Stimulated activated CD4-positive, alpha-beta T cell treated with anti-CD3 and anti-CD28 coated beads, Interleukin-1b, Interleukin-23, amount 100 ng/mL, for 1 hour (primary cell): ENCODE measurements at regions not wholly inside any gene's neighbourhood (a gene's known extent, or its start where the extent isn't known, plus 50 kb on each side); places are given as distances from the start of the nearest gene placed in this dataset.
"Not testable (repeated sequence)": the region's sequence is repeated elsewhere in the genome, so short reads cannot be mapped to it uniquely, and the experiment has no call there.

Source experiments
- DNase-seq, 2 donors: peaks; one replicate each; pipeline ENCODE4 v3.0.0-alpha.2; 2020; ENCODE audit warnings: low read depth in 2 of 2

DNA sequence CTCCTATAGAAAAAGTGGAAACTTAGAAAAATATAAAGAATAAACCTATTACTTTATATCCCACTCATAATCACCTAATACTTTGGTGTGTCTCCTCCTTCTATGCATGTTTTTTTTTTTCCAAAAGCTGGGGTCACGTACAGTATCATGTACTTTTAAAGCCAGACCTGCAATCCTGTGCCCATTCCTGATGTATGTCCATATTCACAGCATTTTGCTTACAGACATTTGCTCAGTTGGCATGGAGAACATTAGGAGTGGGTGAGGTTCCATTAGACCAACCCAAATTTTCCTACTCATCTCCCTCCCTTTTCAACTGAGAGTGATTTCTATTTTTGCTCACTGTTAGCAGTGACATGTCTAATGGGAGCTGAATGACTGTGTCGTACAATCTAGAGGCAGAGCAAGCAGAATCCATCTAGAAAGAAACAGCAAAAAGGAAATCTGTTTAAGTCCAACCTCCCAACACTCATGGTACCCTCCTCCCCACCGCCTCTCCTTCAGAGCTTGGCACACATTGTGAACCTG lies 195.6 kb upstream of the KLF3 start:
- no peak for DNase-seq

DNA sequence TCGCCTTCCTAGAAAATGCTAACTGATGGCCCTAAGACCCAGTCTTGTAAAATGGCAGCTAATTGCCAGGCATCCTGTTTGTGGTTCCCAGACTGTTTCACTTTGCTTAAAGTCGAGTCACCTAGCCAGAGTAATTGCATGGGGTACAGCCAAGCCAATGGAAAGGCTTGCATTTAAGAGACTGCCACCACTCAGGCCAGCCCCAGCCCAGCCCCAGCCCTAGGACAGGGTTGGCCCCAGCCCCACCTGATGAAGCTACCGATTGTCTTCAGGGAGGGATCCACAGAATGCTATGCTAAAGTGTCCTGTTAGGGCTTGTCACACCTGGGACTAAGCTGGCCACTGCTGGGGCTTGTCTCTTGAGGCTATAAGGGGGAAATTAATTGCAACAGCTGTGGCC lies 194.6 kb upstream of the KLF3 start:
- no peak for DNase-seq

DNA sequence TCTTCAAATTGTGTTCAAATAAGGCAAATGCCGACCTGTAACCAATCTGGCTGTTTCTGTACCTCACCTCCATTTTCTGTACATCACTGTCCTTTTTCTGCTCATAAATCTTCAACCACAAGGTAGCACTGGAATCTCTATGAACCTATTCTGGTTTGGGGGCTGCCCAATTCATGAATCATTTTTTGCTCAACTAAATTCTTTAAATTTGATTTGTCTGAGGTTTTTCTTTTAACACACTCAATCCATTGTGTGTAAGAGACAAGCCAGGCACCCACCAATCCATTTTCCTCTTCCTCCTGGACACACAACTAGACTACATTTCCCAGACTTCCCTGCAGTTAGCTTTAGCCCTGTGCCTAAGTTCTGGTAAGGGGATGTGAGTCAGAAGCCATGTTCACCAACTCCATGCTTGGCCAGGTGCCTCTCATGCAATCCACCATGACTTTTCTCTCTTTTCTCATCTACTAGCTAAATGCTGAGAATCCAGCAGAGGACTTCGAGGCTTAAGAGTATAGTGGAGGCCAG lies 193.2 kb upstream of the KLF3 start:
- no peak for DNase-seq

DNA sequence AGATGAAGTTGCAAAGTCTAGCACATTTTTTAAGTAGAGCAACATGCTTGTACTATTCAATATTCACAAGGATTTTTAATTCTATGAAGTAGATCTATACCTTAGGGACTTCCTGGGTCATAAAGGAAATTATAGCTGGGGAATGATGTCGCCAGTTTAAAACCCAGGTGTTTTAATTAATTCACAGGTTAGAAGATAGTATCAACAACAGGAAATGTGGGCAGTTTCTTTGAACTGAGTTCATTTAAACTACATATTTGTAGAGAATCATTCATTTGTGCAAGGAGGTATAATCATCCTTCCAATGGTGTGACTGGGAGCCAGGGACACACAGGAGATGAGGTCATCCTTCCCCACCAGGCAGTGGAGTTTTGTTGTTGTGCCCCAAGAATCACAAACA lies 181.3 kb upstream of the KLF3 start:
- no peak for DNase-seq

DNA sequence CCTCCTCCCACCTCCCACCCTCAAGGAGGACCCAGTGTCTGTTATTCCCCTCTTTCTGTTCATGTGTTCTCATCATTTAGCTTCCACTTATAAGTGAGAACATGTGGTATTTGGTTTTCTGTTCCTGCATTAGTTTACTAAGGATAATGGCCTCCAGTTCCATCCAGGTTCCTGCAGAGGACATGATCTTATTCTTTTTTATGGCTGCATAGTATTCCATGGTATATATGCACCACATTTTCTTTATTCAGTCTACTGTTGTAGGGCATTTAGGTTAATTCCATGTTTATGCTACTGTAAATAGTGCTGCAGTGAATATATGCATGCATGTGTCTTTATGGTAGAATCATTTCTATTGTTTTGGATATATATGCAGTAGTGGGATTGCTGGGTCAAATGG lies 180.4 kb upstream of the KLF3 start:
- not testable (repeated sequence) for DNase-seq

DNA sequence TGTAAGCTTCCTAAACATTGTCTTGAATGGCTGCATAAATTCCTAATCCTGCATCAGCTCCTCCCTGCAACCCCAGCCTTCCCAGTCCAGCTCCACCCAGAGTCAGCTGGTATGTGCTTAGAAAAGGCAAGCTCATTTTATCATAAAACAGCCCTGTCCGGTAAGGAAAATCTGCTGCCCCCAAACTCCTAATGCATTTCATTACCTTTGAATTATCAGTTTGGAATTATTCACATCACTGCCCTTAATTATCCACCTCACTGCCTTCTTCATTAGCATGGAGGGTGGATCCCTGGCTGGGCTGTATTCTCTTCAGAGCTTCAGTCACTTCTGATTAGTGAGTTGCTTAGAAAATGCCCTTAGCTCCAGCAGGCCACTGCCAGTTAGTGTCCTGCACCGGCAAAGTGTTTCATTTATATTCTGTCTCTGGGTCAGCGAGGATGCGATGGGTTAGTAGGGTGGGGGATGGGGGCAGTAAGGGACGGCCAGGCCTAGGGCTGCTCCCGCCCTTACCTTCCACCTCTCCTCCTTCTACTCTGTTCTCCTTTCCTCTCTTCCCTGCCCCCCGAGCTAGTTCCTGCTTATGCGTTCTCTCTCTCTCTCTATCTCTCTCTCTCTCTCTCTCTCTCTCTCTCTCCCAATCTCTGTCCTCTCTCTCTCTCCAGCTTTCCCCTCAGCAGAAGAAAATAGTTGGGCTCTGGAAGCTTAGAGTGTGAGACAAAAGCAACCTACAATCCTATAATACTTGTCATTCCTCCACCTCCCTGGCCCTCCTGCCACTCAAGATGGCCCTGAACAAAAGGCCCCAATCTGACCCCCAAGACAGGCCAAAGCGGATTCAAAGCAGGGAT lies 174.8 kb upstream of the KLF3 start:
- DNase-seq, result no peak

DNA sequence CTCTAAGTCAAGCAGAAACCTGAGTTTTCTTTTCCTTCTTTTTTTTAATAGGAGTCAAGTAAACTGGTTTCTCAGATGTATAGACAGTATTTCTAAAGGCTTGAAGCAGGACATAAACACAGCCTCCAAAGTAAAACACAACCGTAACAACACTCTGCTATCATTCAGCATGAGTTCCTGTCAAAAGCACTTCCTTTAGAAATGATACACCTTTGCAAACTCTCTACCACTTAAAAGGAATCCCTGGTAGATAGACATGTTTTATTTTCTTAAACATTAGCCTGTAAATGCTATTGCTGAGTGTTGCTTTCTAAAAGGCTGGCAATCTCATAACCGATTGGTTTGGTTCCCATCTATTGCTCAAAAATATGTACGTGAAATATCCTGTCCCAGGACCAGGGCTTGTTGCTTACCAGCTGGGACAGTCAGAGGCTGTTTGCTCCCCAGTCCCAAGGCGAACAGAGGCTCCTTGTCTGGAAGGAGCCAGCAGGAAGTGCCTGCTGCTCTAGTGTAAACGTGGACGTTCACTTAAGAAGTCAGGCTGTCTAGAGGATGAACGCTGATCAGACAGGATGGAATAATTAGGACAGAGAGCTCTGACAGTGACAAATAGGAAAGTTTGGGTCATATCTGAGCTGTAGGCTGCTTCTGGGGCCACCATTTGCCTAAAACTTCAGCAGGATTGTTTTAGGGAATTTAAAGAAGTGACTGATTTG lies 173.9 kb upstream of the KLF3 start:
- DNase-seq, result no peak

DNA sequence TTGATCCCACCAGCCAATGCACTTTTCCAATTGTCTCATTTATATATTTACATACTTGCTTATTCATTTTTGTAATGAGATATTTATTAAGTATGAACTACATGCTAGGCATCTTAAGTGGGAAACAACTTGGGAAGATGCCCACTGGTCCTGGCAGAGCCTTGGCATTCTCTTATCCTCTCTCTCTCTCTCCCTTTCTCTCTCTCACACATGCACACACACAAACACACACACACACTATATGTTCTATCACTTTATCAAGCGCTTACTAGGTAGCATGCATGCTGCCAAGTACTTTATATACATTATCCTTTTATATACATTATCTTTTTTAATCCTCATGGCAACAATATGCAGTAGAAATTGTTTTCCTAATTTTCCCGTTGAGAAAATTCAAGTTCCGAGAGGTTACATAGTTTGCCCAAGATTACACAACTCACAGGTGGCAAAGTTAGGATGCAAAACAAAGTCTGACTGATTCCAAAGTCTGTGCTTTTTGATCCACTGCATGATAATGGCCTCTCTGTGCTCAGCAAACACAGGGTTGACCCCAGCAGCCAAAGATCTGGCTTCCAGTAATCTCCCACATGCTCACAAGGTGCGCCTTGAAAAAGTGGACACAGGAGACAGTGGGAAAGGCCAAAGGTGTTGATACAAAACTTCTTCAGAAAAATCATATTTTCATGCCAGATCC lies 173.1 kb upstream of the KLF3 start:
- no peak for DNase-seq

DNA sequence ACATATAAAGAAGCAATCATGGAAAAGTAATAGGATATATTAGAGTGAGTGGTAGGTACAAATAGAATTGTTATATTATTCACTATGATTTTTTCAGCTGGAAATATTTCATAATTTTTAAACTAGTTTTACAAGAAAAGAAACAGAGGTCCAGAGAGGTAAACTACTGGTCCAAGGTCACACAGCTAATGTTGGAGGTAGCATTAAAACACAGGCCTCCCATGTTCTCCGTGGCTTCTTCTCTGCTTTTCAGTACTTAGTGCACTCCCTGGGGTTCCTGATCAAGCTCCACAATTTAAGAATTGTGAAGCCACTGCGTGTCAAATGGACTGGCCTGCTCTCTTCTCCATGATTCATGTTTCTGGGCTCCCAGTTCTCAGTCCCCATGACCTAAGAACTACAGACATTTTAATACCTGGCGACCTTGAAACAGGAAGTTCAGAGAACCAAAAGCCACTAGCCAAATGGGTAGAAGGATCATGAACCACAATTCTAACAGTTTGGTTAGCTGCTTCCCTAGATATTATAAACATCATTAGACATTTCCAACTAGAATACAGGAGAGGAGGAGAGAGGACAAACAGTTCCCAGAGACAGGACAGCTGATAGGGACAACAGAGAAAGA lies 172.0 kb upstream of the KLF3 start:
- no peak for DNase-seq

DNA sequence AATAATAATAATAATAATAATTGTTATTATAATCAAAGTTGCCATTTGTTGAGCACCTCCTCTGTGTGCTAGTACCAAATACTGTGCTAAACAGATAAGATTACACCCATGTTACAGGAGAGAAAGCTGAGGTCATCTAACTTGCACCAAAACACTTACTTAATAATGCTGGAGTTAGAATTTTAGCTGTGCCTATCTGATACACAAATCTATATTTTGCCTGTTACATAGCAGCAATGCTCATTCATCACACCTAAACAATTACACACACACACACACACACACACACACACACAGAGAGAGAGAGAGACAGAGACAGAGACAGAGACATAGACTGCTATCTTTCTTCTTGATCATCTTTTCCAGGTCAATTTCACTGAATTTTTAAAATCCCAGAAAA lies 170.9 kb upstream of the KLF3 start:
- no peak for DNase-seq

DNA sequence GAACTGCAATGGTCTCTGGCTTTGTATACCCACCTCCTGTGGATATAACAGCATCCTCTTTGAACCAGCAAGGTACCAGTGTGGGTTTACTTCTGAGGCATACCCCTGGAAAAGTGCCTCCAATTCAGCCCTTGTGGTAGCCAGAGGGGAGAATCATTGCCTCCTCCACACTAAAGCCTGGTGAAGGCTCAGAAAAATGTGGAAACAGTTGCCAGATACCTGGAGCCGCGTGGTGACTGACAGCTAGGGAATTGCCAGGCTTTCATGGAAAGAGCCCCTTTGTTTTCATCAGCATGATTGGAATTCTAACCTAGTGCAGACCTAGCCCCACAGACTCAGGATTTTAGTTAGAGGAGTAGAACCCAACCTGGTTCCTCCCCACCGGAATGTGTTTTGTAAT lies 168.6 kb upstream of the KLF3 start:
- no peak for DNase-seq

DNA sequence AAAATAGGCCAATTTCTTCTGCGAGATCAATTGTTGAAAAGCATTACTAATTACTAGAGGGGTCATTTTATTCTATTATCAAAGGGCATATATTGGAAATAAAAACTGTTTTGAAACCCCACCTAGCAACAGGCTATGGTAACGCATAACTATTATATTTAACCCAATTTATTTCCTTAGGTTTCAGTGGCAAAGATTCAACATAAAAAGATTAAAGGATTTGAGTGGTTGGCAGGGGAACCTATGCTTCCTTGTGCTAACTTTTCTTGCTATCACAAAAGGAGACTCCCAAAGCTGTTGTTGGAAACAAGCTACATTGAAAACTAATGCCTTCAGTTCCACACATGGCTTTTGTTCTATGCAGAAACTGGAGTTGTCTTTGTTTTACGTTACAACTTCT lies 166.9 kb upstream of the KLF3 start:
- DNase-seq, result no peak

DNA sequence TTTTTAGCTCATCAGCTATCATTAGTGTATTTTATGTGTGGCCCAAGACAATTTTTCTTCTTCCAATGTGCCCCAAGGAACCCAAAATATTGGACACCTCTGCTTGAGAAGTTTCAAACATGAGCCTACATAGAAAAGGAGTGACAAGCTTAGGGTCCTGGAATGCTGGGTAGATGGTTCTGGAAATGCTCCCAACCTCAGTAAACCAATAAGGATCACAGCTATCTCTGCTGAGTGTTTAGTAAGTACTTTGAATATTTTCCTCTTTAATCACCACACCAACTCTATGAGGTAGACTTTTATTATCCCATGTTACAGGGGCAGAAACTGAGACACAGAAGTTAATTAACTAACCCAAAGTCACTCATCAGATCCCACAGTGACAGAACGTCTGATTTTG lies 164.9 kb upstream of the KLF3 start:
- no peak for DNase-seq

DNA sequence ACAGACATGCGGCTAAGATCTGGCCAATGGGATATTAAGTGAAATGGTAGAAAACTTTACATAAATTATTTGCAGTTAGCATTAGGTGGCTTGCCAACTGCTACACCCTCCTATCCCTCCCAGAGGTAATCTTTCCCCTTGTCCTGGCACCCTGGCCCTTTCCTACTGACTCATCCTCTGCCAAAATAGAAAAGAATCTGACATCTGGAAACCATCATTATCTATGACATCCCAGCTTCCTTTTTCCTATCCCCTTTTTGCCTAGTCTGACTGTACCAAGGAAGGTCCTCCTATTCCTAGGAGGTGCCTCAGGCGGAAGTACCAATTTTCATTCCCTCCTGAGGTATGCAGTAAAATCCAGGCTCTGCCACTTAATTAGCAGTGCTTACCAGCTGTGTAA lies 163.6 kb upstream of the KLF3 start:
- DNase-seq, result no peak

DNA sequence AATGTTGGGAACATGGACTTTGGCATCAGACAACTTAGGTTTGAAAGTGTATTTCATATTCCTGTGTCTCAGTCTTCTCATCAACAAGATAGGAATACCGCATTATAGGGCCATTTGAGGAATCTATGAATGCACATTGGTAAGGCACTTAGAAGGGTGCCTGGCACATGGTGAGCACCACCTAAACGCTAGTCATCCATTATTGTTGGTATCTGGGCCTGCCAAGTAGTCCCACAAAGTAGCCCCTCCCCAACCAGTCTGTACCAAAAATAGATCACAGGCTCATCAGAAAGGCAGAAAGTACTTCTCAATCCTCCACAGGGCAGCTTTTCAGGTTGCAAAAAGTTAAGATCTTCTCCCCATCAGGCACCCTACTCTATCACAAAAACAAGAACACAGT lies 162.3 kb upstream of the KLF3 start:
- no peak for DNase-seq

DNA sequence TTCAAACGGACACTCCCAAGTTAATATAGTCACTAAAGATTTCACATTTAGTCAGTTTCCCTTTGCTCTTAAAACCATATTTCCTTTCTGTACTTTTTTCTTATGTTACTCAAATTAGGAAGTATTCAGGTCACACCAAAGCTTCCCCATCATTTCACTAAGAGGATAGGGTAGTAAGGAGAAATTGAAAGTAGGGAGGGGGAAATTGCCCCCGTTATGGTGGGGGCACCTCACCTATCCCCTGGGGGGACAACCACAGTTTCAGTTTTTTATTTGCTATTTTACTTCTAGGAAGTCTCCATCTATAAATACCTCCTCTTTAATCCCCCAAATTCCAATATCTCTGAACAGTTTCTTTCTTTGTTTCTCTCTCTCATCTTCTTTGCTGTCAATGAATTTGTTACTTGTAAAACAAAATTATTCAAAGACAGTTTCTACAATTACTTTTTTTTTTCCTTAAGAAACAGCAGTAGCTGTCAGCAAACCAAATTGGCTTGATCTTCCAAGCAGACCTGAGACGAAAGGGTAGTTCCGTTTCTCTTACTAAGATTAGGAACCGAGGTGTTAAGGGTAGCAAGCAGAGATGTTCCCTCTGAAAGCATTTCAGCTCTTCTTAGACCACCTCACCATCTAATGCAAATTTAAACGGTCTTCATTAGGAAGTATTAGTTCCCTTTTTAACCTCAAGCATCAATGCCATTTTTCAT lies 160.2 kb upstream of the KLF3 start:
- DNase-seq, result no peak

DNA sequence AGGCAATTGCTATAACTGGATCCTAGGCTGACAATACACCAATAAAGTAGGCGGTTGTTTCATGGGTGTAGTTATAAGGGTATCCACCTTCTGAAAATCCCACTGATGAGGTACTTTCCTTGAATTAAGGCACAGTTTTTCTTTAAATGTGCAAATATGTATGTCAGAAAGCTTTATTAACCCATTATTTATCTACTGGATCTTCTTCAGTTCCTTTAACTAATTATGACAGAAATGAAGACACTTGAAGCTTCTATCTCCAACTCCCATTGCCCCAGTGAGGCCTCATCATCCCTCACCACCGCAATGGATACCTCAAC lies 159.6 kb upstream of the KLF3 start:
- no peak for DNase-seq

DNA sequence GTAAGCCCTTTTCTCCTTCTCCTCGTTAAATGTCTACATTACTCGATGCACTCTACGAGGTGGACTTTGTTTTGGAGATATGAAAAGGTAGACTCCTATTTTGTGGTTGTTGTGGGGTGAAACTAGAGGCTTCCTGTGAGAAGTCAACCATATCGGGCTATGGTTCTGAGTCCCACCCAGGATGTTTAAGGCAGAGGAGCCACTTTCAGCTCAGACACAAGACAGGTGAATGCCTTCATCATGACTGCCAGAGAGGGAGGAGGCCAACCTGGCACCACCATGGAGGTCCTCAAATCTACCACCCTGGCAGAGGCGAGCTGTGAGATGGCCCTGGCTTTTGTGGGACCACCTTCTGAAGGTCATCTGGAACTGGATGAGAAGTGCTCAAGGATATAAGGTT lies 154.4 kb upstream of the KLF3 start:
- no peak for DNase-seq

DNA sequence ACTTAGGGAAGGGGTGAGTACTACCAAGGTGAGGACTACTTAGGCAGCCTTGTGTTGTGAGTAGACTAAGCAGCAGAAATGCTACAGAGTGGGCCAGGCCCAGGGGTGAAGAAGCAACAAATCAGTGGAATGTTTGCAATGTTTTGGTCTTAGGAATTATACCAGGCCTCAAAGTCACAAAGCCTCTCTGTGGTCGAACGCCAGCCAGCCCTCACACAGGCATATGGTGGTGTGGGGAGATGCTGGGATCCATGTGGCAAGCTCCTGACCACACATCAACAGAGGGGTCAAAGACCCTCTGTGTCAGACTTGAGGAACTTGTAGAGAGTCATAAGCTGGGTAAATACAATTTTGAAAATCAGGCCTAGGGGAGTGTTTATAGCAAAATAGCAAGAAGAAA lies 153.8 kb upstream of the KLF3 start:
- no peak for DNase-seq

DNA sequence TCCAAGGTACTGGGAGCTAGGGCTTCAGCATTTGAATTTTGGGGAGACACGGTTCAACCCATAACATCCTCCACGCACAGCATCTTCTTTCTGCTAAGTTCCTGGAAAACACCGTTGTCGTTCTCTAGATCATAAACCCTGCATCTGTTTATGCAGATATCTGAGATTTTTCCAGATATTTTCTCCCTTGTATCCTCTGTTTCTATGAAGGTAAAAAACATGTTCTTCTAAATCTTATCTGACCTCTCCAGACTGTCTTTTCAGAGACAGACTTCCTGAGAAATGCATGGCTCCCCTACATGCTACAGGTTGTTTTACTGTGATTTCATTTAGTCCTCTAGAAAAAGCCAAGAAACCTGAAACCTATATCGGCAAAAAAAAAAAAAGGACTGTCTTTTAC lies 152.3 kb upstream of the KLF3 start:
- no peak for DNase-seq

DNA sequence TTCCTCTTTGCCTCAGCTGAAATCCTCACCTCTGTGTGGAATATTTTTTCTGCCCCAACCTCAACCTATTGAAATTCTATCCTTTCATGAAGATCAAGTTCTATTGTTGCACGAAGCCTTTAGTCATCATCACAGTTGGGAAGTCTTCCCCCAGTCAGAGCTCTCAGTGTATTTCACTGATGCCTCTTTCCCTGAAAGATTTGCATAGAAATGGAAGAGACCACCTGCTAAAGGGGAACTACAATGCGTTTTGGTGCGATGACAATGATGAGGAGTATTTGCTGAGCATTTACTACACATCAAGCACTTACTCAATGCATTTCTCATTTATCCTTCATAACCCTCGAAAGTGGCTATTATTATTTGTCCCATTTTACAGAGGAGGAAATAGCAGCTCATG lies 151.2 kb upstream of the KLF3 start:
- DNase-seq, result no peak
